Choroid plexus epithelial cell (primary cell): ENCODE measurements at regions not wholly inside any gene's neighbourhood (a gene's known extent, or its start where the extent isn't known, plus 50 kb on each side); places are given as distances from the start of the nearest gene placed in this dataset.

Source experiments
- DNase-seq: peaks from one replicate; pipeline ENCODE4 v3.0.0-alpha.2; 2010; ENCODE audit warnings: low read depth
- H3K4me3 ChIP-seq: 2 replicates; pipeline ENCODE4 v1.5.1; 2011; ENCODE audit warnings: low read depth, mild to moderate bottlenecking, control low read depth, low read length, moderate library complexity
- TF ChIP-seq, protein P1 (sequence below): conservative IDR thresholded peaks from 2 replicates; pipeline ENCODE4 v1.5.1; 2011; ENCODE audit warnings: low read depth, mild to moderate bottlenecking, control low read depth, inconsistent platforms, low read length, moderate library complexity

DNA sequence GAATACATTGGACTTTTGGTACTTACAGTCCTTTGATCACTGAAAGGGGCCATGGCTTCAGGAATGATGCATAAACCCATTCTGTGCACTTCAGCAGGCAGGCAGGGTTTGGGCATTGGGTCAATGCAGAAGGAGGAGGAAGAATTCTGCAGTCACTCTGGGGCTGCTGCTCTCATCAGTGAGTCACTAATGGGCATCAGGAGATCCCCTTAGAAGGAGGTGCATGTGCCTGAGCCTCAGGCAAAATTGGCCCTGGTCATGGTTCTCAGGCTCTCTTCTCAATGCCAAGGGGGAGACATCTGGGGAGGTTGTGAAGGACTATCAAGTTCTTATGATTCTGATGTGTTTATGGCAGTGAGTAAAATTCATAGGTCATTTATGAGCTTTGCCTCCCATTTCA, 52.0 kb upstream of the TNP1 start:
- H3K4me3 ChIP-seq = no peak overlapping the region
- TF ChIP-seq, protein P1, sequence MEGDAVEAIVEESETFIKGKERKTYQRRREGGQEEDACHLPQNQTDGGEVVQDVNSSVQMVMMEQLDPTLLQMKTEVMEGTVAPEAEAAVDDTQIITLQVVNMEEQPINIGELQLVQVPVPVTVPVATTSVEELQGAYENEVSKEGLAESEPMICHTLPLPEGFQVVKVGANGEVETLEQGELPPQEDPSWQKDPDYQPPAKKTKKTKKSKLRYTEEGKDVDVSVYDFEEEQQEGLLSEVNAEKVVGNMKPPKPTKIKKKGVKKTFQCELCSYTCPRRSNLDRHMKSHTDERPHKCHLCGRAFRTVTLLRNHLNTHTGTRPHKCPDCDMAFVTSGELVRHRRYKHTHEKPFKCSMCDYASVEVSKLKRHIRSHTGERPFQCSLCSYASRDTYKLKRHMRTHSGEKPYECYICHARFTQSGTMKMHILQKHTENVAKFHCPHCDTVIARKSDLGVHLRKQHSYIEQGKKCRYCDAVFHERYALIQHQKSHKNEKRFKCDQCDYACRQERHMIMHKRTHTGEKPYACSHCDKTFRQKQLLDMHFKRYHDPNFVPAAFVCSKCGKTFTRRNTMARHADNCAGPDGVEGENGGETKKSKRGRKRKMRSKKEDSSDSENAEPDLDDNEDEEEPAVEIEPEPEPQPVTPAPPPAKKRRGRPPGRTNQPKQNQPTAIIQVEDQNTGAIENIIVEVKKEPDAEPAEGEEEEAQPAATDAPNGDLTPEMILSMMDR = no peak
- no peak for DNase-seq

DNA sequence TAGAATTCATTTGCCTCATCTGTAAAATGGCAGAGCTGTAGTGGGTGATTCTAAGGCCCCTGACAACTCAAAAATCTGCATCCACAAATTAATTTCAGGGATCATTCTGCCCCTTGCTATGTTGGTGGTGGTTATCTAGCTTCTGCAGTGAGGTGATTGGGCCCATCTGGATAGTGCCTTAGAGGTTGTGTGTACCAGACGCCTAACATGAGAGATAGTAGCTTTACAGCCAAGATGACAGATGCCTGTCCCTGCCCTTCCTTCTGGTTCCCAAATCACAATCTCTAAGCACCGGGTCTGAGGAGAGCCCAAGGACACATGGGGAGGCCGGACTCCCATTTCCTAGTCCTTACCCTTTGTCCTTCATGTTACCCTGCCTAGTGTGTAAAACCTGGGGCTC, 51.1 kb upstream of the TNP1 start:
- no peak for DNase-seq
- H3K4me3 ChIP-seq = no peak overlapping the region
- TF ChIP-seq, protein P1 = no peak

DNA sequence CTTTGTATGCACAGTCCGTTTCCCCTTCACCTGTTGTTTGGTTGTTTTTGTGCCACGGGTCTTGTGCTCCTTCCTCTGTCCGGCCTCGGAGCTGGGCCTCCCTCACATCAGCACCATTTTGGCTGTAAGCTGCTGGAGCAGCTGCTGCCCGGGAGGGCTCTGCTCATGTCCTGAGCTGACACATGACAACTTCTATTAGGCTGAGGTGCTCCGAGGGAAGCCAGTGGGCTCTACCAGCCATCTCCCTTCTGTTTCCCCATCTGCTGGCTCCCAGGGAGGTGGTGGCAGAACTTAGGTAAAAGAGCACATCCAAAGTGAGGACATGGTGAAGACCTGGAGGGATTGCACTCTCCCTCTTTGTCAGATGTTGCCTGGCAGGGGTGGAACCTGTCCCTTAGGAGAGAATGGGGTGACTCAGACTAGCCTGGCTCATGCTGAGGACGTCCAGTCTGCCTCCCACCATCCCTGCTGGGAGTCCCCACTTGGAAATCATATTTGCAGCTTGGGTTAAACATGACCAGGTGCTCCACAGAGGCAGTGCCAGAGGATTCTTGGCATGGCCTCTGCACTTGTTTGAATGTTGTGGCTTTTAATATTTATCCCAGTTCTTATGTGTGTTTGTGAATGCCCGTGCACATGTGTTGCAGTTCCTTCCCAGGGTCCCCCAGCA, 49.8 kb upstream of the TNP1 start:
- DNase-seq = no peak
- no peak overlapping the region for H3K4me3 ChIP-seq
- TF ChIP-seq, protein P1 = no peak
